Activated T-helper 2 cell treated with anti-CD3 and anti-CD28 coated beads, Interferon-gamma antibody, Interleukin-2, Interleukin-4, amounts not matched to agents 10 μg/mL and 5 μg/mL and 100 μg/mL, durations not matched to agents 14 hours and 24 hours and 36 hours (primary cell): ENCODE measurements at regions not wholly inside any gene's neighbourhood (a gene's known extent, or its start where the extent isn't known, plus 50 kb on each side); places are given as distances from the start of the nearest gene placed in this dataset.

ENCODE experiments used
- DNase-seq: peaks from one replicate; pipeline ENCODE4 v3.0.0; 2021; ENCODE audit warnings: low spot score
- H3K27ac Mint-ChIP-seq: one replicate; pipeline ENCODE4 v1.8.0; 2021; ENCODE audit warnings: mixed read lengths
- H3K27me3 Mint-ChIP-seq: one replicate; pipeline ENCODE4 v1.8.0; 2021; ENCODE audit warnings: low read depth, mixed read lengths
- H3K36me3 Mint-ChIP-seq: one replicate; pipeline ENCODE4 v1.8.0; 2021; ENCODE audit warnings: low read depth, mixed read lengths
- H3K4me1 Mint-ChIP-seq: one replicate; pipeline ENCODE4 v1.8.0; 2021; ENCODE audit warnings: low read depth, mixed read lengths
- H3K4me3 Mint-ChIP-seq: one replicate; pipeline ENCODE4 v1.8.0; 2021; ENCODE audit warnings: low read depth, mild to moderate bottlenecking, moderate library complexity, mixed read lengths
- H3K9me3 Mint-ChIP-seq: one replicate; pipeline ENCODE4 v1.8.0; 2021; ENCODE audit warnings: mixed read lengths
- intact Hi-C: fragments of 100-400 bp; cut with micrococcal nuclease; formaldehyde crosslinking; loops from one replicate; pipeline ENCODE4 v1.15.1; 2023

GRCh38 chr21:33168886-33169285 is 60.9 kb upstream of the IFNAR2 start:
- Mint-ChIP-seq H3K27ac (no peak overlapping the region), H3K27me3 (peaks cover 22% of the 10 kb centered on the region), H3K36me3 (no peaks in the 10 kb centered on the region), H3K9me3 (no peaks in the 10 kb centered on the region), H3K4me1 (no peaks in the 10 kb centered on the region), H3K4me3 (no peak overlapping the region)
- intact Hi-C loops, result no loop called here
- DNase-seq, result no peak

GRCh38 chr21:33169359-33169758 is 60.4 kb upstream of the IFNAR2 start:
- no peaks in the 10 kb centered on the region for H3K4me1 Mint-ChIP-seq
- no peak overlapping the region for H3K4me3 Mint-ChIP-seq
- no peaks in the 10 kb centered on the region for H3K36me3 Mint-ChIP-seq
- intact Hi-C loops, result no loop called here
- no peak overlapping the region for H3K27ac Mint-ChIP-seq
- H3K9me3 Mint-ChIP-seq, result no peaks in the 10 kb centered on the region
- H3K27me3 Mint-ChIP-seq, result peaks cover 22% of the 10 kb centered on the region
- DNase-seq, result no peak

GRCh38 chr21:33171616-33172169 is 58.0 kb upstream of the IFNAR2 start:
- H3K9me3 Mint-ChIP-seq, result no peaks in the 10 kb centered on the region
- H3K4me1 Mint-ChIP-seq, result no peaks in the 10 kb centered on the region
- H3K27ac Mint-ChIP-seq, result no peak overlapping the region
- no peak for DNase-seq
- H3K4me3 Mint-ChIP-seq, result no peak overlapping the region
- intact Hi-C loops, result no loop called here
- peaks cover 26% of the 10 kb centered on the region for H3K27me3 Mint-ChIP-seq
- no peaks in the 10 kb centered on the region for H3K36me3 Mint-ChIP-seq

- DNase-seq, result no peak
- Mint-ChIP-seq H3K4me1 (no peaks in the 10 kb centered on the region), H3K36me3 (no peaks in the 10 kb centered on the region), H3K27ac (no peak overlapping the region), H3K27me3 (peaks cover 16% of the 10 kb centered on the region), H3K9me3 (no peaks in the 10 kb centered on the region), H3K4me3 (no peak overlapping the region)
- intact Hi-C loops, result no loop called here
These were observed 55.0 kb upstream of the IFNAR2 start for GRCh38 chr21:33174756-33175155.
